OCI-LY1 (cell line): ENCODE measurements at regions not wholly inside any gene's neighbourhood (a gene's known extent, or its start where the extent isn't known, plus 50 kb on each side); places are given as distances from the start of the nearest gene placed in this dataset.

ENCODE experiments used
- H2AFZ ChIP-seq: fragments of 200-600 bp; sonication (generic), shearing (Covaris generic); 2 replicates; pipeline ENCODE4 v1.6.0; 2014; ENCODE audit warnings: antibody characterized with exemption, mild to moderate bottlenecking, low read length
- H3F3A ChIP-seq: fragments of 200-600 bp; sonication (generic), shearing (Covaris generic); 2 replicates; pipeline ENCODE4 v1.6.0; 2014; ENCODE audit warnings: mild to moderate bottlenecking, antibody characterized with exemption, low read length, moderate library complexity; ENCODE audit not compliant: insufficient read depth
- H3K27ac ChIP-seq: fragments of 200-600 bp; sonication (generic); 2 replicates; pipeline ENCODE4 v1.5.1; 2014; ENCODE audit warnings: low read length, mixed run types, mild to moderate bottlenecking, low read depth; ENCODE audit not compliant: poor library complexity, severe bottlenecking
- H3K27me3 ChIP-seq: fragments of 200-600 bp; sonication (generic); 2 replicates; pipeline ENCODE4 v1.6.0; 2014; ENCODE audit warnings: antibody characterized with exemption, mild to moderate bottlenecking, low read length, moderate library complexity; ENCODE audit not compliant: insufficient read depth
- H3K36me3 ChIP-seq: fragments of 200-600 bp; sonication (generic); 2 replicates; pipeline ENCODE4 v1.6.1; 2014; ENCODE audit warnings: mild to moderate bottlenecking, antibody characterized with exemption, low read length, moderate library complexity, mixed read lengths; ENCODE audit not compliant: insufficient read depth
- H3K4me1 ChIP-seq: fragments of 200-600 bp; sonication (generic); 2 replicates; pipeline ENCODE4 v1.5.1; 2014; ENCODE audit warnings: mild to moderate bottlenecking, low read length, moderate library complexity; ENCODE audit not compliant: insufficient read depth, severe bottlenecking
- H3K4me2 ChIP-seq: fragments of 200-600 bp; sonication (generic), shearing (Covaris generic); 2 replicates; pipeline ENCODE4 v1.6.1; 2014; ENCODE audit warnings: low read length
- H3K4me3 ChIP-seq: fragments of 200-600 bp; sonication (generic); 2 replicates; pipeline ENCODE4 v1.5.1; 2014; ENCODE audit warnings: low read length, low read depth, mild to moderate bottlenecking, mixed read lengths; ENCODE audit not compliant: poor library complexity, severe bottlenecking
- H3K79me2 ChIP-seq: fragments of 200-600 bp; shearing (Covaris generic); 2 replicates; pipeline ENCODE4 v1.6.1; 2016; ENCODE audit warnings: mixed run types, low read length, mixed read lengths; ENCODE audit not compliant: insufficient read depth
- H3K9ac ChIP-seq: fragments of 200-600 bp; sonication (generic), shearing (Covaris generic); 2 replicates; pipeline ENCODE4 v1.6.1; 2014; ENCODE audit warnings: mild to moderate bottlenecking, low read length, mixed read lengths
- H3K9me2 ChIP-seq: fragments of 200-600 bp; sonication (generic), shearing (Covaris generic); 2 replicates; pipeline ENCODE4 v1.6.1; 2014; ENCODE audit warnings: low read depth, mild to moderate bottlenecking, low read length, mixed read lengths
- H3K9me3 ChIP-seq: fragments of 200-600 bp; shearing (Covaris generic); 2 replicates; pipeline ENCODE4 v1.6.1; 2014; ENCODE audit warnings: low read length, mixed read lengths
- H4K20me1 ChIP-seq: fragments of 200-600 bp; sonication (generic), shearing (Covaris generic); 2 replicates; pipeline ENCODE4 v1.6.0; 2016; ENCODE audit warnings: mild to moderate bottlenecking, low read length; ENCODE audit not compliant: insufficient read depth
- EZH2 ChIP-seq: fragments of 200-600 bp; sonication (generic), shearing (Covaris generic); IDR thresholded peaks from 2 replicates; pipeline ENCODE4 v1.8.0; 2017; ENCODE audit warnings: borderline replicate concordance, mixed run types, mild to moderate bottlenecking, antibody characterized with exemption, low read length, moderate library complexity, mixed read lengths
- TF ChIP-seq, protein P1 (sequence below): fragments of 200-600 bp; sonication (generic), shearing (Covaris generic); IDR thresholded peaks from 2 replicates; pipeline ENCODE4 v1.5.1; 2017; ENCODE audit warnings: mild to moderate bottlenecking, antibody characterized with exemption, low read length, moderate library complexity, mixed read lengths

DNA sequence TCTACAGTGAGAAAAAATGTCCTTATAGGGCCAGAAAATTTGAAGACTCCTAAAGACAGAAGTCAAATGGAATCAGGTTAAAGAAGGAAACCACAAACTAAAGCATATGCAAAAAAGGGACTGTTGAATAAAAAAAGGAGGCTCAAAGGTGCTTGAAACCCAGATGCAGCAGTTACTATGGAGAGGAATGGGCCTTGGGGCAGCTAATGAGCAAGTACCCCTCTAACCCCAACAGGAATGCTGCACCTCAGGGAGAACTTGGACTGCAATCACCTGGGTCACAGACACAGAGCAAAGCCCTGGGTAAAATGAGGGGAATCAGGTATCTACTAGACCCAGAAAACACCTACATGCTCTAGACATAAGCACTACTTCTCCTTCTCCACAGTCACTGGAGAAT lies 313.9 kb downstream of the UBE3D start:
- Histone ChIP-seq H3K79me2 (no peaks in the 10 kb centered on the region), H3K27me3 (no peaks in the 10 kb centered on the region), H3K9me2 (no peaks in the 10 kb centered on the region), H3K4me2 (no peak overlapping the region), H3K9me3 (no peaks in the 10 kb centered on the region), H3K9ac (no peak overlapping the region), H2AFZ (no peak overlapping the region), H3F3A (no peaks in the 10 kb centered on the region), H3K4me1 (no peaks in the 10 kb centered on the region), H4K20me1 (no peaks in the 10 kb centered on the region), H3K4me3 (no peak overlapping the region), H3K36me3 (no peaks in the 10 kb centered on the region), H3K27ac (no peak overlapping the region)
- no peak for TF ChIP-seq EZH2
- TF ChIP-seq, protein P1, sequence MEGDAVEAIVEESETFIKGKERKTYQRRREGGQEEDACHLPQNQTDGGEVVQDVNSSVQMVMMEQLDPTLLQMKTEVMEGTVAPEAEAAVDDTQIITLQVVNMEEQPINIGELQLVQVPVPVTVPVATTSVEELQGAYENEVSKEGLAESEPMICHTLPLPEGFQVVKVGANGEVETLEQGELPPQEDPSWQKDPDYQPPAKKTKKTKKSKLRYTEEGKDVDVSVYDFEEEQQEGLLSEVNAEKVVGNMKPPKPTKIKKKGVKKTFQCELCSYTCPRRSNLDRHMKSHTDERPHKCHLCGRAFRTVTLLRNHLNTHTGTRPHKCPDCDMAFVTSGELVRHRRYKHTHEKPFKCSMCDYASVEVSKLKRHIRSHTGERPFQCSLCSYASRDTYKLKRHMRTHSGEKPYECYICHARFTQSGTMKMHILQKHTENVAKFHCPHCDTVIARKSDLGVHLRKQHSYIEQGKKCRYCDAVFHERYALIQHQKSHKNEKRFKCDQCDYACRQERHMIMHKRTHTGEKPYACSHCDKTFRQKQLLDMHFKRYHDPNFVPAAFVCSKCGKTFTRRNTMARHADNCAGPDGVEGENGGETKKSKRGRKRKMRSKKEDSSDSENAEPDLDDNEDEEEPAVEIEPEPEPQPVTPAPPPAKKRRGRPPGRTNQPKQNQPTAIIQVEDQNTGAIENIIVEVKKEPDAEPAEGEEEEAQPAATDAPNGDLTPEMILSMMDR, result no peak

DNA sequence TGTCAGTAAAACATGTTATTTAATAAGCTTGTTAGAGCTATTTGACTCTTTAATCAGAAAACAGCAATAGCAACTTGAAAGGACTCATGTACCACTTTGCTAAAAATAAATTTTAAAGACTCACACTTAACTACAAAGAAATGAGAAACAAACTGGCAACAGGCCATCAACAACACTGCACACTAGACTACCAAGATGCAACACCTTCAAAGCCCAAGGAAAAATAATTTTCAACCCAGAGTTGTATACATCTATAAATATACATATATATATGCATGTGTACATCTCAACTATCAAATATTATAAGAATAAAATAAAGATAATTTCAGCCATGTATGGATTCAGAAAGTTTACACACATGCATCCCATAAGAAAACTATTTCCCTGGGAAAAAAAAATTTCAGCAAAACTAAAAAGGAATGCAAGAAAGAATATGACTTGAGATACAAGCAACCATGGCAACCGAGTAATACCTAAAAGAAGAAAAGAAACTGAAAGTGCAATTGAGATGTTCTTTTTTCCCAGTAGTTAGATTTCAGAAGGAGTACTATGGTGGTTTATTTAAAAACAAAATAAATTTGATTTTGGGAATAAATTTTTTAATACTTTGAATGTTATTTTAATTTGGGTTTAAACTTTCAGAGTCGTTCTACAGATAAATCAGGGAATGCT lies 303.8 kb downstream of the UBE3D start:
- Histone ChIP-seq H4K20me1 (no peaks in the 10 kb centered on the region), H3K27me3 (no peaks in the 10 kb centered on the region), H3K9me2 (no peaks in the 10 kb centered on the region), H2AFZ (no peak overlapping the region), H3K9me3 (no peaks in the 10 kb centered on the region), H3K79me2 (no peaks in the 10 kb centered on the region), H3K27ac (no peak overlapping the region), H3K4me2 (no peak overlapping the region), H3K4me1 (no peaks in the 10 kb centered on the region), H3K9ac (no peak overlapping the region), H3F3A (no peaks in the 10 kb centered on the region), H3K4me3 (no peak overlapping the region), H3K36me3 (no peaks in the 10 kb centered on the region)
- TF ChIP-seq, protein P1, result no peak
- no peak for TF ChIP-seq EZH2

DNA sequence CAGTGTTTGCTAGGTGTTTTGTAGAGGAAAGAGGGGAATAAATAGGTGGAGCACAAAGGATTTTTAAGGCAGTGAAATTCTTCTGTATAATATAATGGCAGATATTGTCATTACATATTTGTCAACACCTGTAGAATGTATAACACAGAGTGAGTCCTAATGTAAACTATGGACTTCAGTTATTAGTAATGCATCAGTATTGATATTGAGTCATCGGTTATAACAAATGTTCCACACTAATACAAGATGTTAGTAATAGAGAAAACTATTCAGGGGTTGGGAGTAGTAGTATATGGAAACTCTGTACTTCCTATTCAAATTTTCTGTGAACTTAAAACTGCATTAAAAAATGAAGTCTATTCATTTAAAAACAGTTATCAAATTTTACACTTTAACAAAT lies 299.2 kb downstream of the UBE3D start:
- Histone ChIP-seq H3K9ac (no peak overlapping the region), H3K36me3 (no peaks in the 10 kb centered on the region), H3K9me3 (no peaks in the 10 kb centered on the region), H3K27me3 (no peaks in the 10 kb centered on the region), H3K27ac (no peak overlapping the region), H2AFZ (no peak overlapping the region), H3K79me2 (no peaks in the 10 kb centered on the region), H3F3A (no peaks in the 10 kb centered on the region), H4K20me1 (no peaks in the 10 kb centered on the region), H3K4me1 (no peaks in the 10 kb centered on the region), H3K4me2 (no peak overlapping the region), H3K4me3 (no peak overlapping the region), H3K9me2 (no peaks in the 10 kb centered on the region)
- TF ChIP-seq, protein P1, result no peak
- no peak for TF ChIP-seq EZH2
